ENCODE measurements at regions not wholly inside any gene's neighbourhood (a gene's known extent, or its start where the extent isn't known, plus 50 kb on each side); places are given as distances from the start of the nearest gene placed in this dataset.

DNA sequence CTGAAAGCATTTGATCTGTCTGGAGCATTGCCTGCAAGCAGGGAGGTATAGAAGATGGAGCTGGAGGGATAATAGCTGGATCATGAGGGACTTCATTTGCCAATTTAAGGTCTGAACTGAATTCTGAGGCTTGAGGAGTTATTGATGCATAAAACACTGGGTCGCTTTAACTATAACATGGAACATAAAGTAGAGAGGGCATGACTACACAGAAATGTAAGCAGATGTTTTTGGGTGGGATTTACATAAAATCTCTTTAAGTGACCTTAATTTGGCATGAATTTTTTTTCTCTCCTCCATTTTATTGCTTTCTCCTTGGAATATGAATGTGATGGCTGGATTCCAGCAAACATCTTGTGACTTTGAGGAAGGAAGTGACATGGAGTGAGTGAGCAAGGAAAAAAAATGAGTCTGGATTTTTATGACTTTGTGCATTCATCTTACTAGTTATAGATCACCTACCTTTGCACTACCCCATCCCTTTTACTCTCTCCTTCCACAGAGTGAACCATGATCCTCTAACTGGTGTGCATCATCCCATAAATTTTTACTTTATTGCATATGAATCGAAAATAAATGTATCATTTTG, 356.0 kb downstream of the DUSP6 start:
- ATAC-seq = no peak
- no peak overlapping the region for H3K4me3 ChIP-seq
- no peaks in the 10 kb centered on the region for H3K4me1 ChIP-seq
- ChIA-PET CTCF (interaction anchor here (0.6 to 1.2 kb wide), 2 partner anchors 364 to 583 kb away, joined by 3 read pairs; no protein-coding TSS in a partner anchor), POLR2A (no interaction called here)
- H3K9me3 ChIP-seq = no peaks in the 10 kb centered on the region
- no peak for FAIRE-seq
- DNase-seq (ENCODE audit: low read depth in 1 of 2, low spot score in 1 of 2) = no peak
- WGBS (ENCODE audit: missing lambda C conversion rate) = 47% methylated on average over 2 of the region's 2 CpGs
- TF ChIP-seq, protein P1, sequence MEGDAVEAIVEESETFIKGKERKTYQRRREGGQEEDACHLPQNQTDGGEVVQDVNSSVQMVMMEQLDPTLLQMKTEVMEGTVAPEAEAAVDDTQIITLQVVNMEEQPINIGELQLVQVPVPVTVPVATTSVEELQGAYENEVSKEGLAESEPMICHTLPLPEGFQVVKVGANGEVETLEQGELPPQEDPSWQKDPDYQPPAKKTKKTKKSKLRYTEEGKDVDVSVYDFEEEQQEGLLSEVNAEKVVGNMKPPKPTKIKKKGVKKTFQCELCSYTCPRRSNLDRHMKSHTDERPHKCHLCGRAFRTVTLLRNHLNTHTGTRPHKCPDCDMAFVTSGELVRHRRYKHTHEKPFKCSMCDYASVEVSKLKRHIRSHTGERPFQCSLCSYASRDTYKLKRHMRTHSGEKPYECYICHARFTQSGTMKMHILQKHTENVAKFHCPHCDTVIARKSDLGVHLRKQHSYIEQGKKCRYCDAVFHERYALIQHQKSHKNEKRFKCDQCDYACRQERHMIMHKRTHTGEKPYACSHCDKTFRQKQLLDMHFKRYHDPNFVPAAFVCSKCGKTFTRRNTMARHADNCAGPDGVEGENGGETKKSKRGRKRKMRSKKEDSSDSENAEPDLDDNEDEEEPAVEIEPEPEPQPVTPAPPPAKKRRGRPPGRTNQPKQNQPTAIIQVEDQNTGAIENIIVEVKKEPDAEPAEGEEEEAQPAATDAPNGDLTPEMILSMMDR (IDR thresholded peaks at IDR 0.05) = no peak
- TF ChIP-seq KDM5A (IDR thresholded peaks at IDR 0.05) (no peak), MAFK (IDR thresholded peaks at IDR 0.05; ENCODE audit: partially characterized antibody) (no peak), BHLHE40 (IDR thresholded peaks at IDR 0.05; ENCODE audit: low read depth, low read length) (no peak), MAZ (IDR thresholded peaks at IDR 0.05; ENCODE audit: borderline replicate concordance, low read depth, low read length) (no peak), NR3C1 (IDR thresholded peaks at IDR 0.05) (no peak)
- no peak overlapping the region for H3K4me2 ChIP-seq
- H3K27ac ChIP-seq = no peak overlapping the region

DNA sequence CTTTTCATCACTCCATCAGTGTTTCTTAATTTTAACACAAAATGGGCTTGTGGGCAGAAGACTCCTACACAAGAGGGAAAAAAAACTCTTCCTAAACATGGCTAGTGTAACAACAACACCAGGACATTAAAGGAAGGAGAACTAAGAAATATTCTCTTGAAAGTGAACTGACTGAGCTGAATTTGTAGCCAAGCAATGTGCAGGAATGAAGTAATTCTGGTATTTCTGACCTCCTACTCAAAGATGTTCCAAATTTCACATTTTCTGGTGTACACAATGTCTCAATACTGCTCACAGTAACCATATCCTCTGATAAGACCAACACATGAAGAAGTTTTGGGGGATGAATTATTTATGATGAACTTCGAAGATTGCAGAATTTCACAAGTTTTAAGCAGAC, 357.3 kb downstream of the DUSP6 start:
- Histone ChIP-seq H3K4me3 (no peak overlapping the region), H3K4me1 (no peaks in the 10 kb centered on the region), H3K27ac (no peak overlapping the region), H3K9me3 (no peaks in the 10 kb centered on the region), H3K4me2 (no peak overlapping the region)
- no peak for DNase-seq (ENCODE audit: low read depth in 1 of 2, low spot score in 1 of 2)
- 0% methylated on average over 1 of the region's 1 CpG for WGBS (ENCODE audit: missing lambda C conversion rate)
- ChIA-PET CTCF (interaction anchor here (0.5 to 3.0 kb wide), 6 partner anchors 278 to 849 kb away, joined by 3 to 32 read pairs (median 5); partner anchors contain the start of gene KITLG), POLR2A (interaction anchor here (0.6 kb wide), 1 partner anchor 415 kb away, joined by 3 read pairs; the partner anchor contains the start of gene KITLG)
- TF ChIP-seq, protein P2, sequence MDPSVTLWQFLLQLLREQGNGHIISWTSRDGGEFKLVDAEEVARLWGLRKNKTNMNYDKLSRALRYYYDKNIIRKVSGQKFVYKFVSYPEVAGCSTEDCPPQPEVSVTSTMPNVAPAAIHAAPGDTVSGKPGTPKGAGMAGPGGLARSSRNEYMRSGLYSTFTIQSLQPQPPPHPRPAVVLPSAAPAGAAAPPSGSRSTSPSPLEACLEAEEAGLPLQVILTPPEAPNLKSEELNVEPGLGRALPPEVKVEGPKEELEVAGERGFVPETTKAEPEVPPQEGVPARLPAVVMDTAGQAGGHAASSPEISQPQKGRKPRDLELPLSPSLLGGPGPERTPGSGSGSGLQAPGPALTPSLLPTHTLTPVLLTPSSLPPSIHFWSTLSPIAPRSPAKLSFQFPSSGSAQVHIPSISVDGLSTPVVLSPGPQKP (IDR thresholded peaks at IDR 0.05; ENCODE audit: low read depth, low read length) = no peak
- no peak for TF ChIP-seq SREBF2 (IDR thresholded peaks at IDR 0.05)
- no peak for TF ChIP-seq JUN (IDR thresholded peaks at IDR 0.05)
- TF ChIP-seq CEBPB (IDR thresholded peaks at IDR 0.05) = no peak
- TF ChIP-seq ZSCAN20 (CRISPR knock-in tag; IDR thresholded peaks at IDR 0.05) = no peak
- TF ChIP-seq RARB (CRISPR knock-in tag; IDR thresholded peaks at IDR 0.05) = no peak
- TF ChIP-seq SMC3 (IDR thresholded peaks at IDR 0.05) = no peak
- TF ChIP-seq, protein P3, sequence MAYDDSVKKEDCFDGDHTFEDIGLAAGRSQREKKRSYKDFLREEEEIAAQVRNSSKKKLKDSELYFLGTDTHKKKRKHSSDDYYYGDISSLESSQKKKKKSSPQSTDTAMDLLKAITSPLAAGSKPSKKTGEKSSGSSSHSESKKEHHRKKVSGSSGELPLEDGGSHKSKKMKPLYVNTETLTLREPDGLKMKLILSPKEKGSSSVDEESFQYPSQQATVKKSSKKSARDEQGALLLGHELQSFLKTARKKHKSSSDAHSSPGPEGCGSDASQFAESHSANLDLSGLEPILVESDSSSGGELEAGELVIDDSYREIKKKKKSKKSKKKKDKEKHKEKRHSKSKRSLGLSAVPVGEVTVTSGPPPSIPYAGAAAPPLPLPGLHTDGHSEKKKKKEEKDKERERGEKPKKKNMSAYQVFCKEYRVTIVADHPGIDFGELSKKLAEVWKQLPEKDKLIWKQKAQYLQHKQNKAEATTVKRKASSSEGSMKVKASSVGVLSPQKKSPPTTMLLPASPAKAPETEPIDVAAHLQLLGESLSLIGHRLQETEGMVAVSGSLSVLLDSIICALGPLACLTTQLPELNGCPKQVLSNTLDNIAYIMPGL (CRISPR knock-in tag; IDR thresholded peaks at IDR 0.05; ENCODE audit: borderline replicate concordance) = no peak
- TF ChIP-seq, protein P4, sequence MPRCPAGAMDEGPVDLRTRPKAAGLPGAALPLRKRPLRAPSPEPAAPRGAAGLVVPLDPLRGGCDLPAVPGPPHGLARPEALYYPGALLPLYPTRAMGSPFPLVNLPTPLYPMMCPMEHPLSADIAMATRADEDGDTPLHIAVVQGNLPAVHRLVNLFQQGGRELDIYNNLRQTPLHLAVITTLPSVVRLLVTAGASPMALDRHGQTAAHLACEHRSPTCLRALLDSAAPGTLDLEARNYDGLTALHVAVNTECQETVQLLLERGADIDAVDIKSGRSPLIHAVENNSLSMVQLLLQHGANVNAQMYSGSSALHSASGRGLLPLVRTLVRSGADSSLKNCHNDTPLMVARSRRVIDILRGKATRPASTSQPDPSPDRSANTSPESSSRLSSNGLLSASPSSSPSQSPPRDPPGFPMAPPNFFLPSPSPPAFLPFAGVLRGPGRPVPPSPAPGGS (IDR thresholded peaks at IDR 0.05) = no peak
- no peak for TF ChIP-seq ZFP36 (IDR thresholded peaks at IDR 0.05; ENCODE audit: borderline replicate concordance, partially characterized antibody)
- TF ChIP-seq POLR2A (IDR thresholded peaks at IDR 0.05; ENCODE audit: low read length) = no peak
- FAIRE-seq = no peak
- no peak for ATAC-seq

DNA sequence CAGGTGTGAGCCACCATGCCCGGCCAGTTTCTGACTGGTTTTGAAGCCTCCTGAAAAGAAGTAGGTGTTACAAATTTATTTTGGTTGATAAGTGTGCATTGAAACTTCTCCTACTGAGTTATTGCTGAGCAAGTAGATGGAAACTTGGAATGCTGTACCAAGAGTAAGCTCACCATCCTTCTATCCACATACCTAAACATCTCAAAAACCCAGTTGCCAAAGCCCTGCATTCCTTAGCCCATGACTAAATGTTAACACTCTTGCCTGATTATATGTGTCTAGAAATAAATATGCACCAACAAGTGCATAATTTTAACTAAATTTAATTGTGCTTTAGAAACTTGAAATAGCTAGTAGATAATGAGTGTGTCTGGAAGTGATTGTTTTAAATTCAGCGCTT, 357.8 kb downstream of the DUSP6 start:
- WGBS (ENCODE audit: missing lambda C conversion rate) = 89% methylated on average over 2 of the region's 2 CpGs
- no peak for FAIRE-seq
- Histone ChIP-seq H3K4me1 (no peaks in the 10 kb centered on the region), H3K27ac (no peak overlapping the region), H3K4me3 (no peak overlapping the region), H3K4me2 (no peak overlapping the region), H3K9me3 (no peaks in the 10 kb centered on the region)
- POLR2A ChIA-PET = interaction anchor here (0.6 to 1.2 kb wide), 2 partner anchors 414 kb away, joined by 3 read pairs; partner anchors contain the start of gene KITLG
- TF ChIP-seq RCOR1 (IDR thresholded peaks at IDR 0.05; ENCODE audit: low read depth, low read length) (no peak), KDM5A (IDR thresholded peaks at IDR 0.05) (no peak), EP300 (IDR thresholded peaks at IDR 0.05) (no peak), RAD21 (conservative IDR thresholded peaks at IDR 0.05 in 1 of 2, IDR thresholded peaks at IDR 0.05 in 1 of 2) (no peak), BHLHE40 (IDR thresholded peaks at IDR 0.05; ENCODE audit: low read depth, low read length) (no peak), SMC3 (IDR thresholded peaks at IDR 0.05) (no peak), ZFP36 (IDR thresholded peaks at IDR 0.05; ENCODE audit: borderline replicate concordance, partially characterized antibody) (no peak)
- TF ChIP-seq, protein P5, sequence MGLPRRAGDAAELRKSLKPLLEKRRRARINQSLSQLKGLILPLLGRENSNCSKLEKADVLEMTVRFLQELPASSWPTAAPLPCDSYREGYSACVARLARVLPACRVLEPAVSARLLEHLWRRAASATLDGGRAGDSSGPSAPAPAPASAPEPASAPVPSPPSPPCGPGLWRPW (IDR thresholded peaks at IDR 0.05) = no peak
- TF ChIP-seq, protein P6, sequence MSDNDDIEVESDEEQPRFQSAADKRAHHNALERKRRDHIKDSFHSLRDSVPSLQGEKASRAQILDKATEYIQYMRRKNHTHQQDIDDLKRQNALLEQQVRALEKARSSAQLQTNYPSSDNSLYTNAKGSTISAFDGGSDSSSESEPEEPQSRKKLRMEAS (IDR thresholded peaks at IDR 0.05) = no peak
- TF ChIP-seq, protein P7, sequence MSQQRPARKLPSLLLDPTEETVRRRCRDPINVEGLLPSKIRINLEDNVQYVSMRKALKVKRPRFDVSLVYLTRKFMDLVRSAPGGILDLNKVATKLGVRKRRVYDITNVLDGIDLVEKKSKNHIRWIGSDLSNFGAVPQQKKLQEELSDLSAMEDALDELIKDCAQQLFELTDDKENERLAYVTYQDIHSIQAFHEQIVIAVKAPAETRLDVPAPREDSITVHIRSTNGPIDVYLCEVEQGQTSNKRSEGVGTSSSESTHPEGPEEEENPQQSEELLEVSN (IDR thresholded peaks at IDR 0.05; ENCODE audit: borderline replicate concordance, low read depth) = no peak
- ATAC-seq = no peak
- CTCF ChIA-PET = interaction anchor here (0.5 to 3.0 kb wide), 20 partner anchors 16 to 1020 kb away, joined by 3 to 32 read pairs (median 4); partner anchors contain the start of genes CEP290, KITLG and TMTC3
- no peak for DNase-seq (ENCODE audit: low read depth in 1 of 2, low spot score in 1 of 2)
